22Rv1 (cell line): ENCODE measurements at regions not wholly inside any gene's neighbourhood (a gene's known extent, or its start where the extent isn't known, plus 50 kb on each side); places are given as distances from the start of the nearest gene placed in this dataset.
A peak's percentile ranks its signal among the peaks of the same experiment; 100 is the strongest.

Source experiments
- H3K27ac ChIP-seq: fragments of 450-650 bp; 2 replicates; pipeline ENCODE4 v1.5.1; 2017
- CTCF ChIP-seq: fragments of 450-650 bp; IDR thresholded peaks from 2 replicates; pipeline ENCODE4 v1.5.1; 2017; ENCODE audit warnings: mild to moderate bottlenecking
- ZFX ChIP-seq: fragments of 450-650 bp; IDR thresholded peaks from 2 replicates; pipeline ENCODE4 v1.6.1; 2017; ENCODE audit warnings: antibody characterized with exemption, borderline replicate concordance

GRCh38 chr14:26851793-26852192 is 254.0 kb upstream of the NOVA1 start:
- TF ChIP-seq ZFX (no peak), CTCF (no peak)
- H3K27ac ChIP-seq, result no peak overlapping the region

- TF ChIP-seq CTCF (no peak), ZFX (no peak)
- no peak overlapping the region for H3K27ac ChIP-seq
Observed at GRCh38 chr14:26855077-26855753, 257.4 kb upstream of the NOVA1 start.

- no peak for TF ChIP-seq CTCF
- no peak for TF ChIP-seq ZFX
- H3K27ac ChIP-seq, result no peak overlapping the region
Observed at GRCh38 chr14:26856876-26857518, 259.2 kb upstream of the NOVA1 start.

GRCh38 chr14:26859483-26859882 is 261.6 kb upstream of the NOVA1 start:
- TF ChIP-seq CTCF (no peak), ZFX (no peak)
- H3K27ac ChIP-seq, result no peak overlapping the region

DNA sequence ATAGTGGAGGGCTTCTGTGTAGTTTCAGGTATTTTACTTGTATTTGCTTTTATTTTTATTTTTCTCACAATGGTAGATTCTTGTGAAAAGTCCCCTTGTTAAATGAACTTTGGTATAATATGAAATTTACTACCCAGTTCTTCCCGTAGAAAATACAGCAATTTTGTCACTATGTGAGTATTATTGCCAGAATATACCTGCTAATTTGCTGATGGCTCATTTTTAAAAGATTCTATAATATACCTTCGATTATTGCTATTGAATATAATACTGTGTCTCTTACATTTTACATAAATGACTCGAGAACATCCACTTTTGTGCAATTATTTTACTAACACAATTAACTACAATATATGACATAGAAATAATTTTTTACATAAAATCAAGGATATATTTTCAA is 262.3 kb upstream of the NOVA1 start:
- H3K27ac ChIP-seq, result no peak overlapping the region
- TF ChIP-seq CTCF (no peak), ZFX (no peak)

DNA sequence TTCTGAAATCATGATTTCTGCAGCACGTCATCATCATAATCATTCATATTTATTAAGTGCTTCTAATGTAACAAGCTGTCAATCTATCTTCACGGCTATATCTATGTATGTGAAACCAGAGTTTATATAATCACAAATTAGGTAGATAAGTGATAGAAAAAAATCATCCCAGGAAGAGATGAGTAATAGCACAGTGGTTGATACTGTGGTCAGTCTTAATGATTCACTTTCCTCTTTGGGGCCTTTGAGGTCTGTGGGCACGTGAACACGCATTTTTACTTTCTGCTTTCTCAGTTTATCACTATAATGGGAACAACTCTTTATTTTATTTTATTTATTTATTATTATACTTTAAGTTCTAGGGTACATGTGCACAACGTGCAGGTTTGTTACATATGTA is 265.9 kb upstream of the NOVA1 start:
- TF ChIP-seq ZFX (no peak), CTCF (no peak)
- H3K27ac ChIP-seq, result peak overlapping the region; percentile 58

GRCh38 chr14:26866721-26867120 is 268.9 kb upstream of the NOVA1 start:
- TF ChIP-seq ZFX (no peak), CTCF (no peak)
- H3K27ac ChIP-seq, result peak overlapping the region; percentile 49
